NCI-H510A treated with DMSO at 0.1 percent for 48 hours (cell line): ENCODE measurements at regions not wholly inside any gene's neighbourhood (a gene's known extent, or its start where the extent isn't known, plus 50 kb on each side); places are given as distances from the start of the nearest gene placed in this dataset.
A peak's percentile ranks its signal among the peaks of the same experiment; 100 is the strongest.

Source experiments
- DNase-seq: peaks from one replicate; lab custom pipeline; 2025; lab: John Stamatoyannopoulos, UW

GRCh38 chr5:61784341-61784740 is 452.3 kb downstream of the ZSWIM6 start:
- no peak for DNase-seq

DNA sequence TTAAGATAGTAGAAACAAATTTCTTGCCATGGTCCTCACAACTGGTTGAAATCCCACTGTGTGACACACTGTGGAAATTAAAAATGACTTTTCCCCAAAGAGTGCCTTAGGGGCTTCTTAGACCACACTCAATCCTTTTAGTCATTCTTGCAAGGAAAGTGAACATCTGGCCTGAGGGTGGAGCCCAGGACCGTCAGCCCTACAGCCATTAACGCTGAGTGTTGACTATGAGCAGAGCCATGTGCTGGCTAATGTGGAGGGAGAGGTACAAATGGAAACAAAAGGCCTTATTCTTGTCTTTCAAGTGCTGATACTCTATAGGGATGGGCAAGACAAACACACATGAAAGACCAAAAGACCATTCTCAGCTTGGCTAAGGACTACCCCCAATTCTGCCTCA is 456.5 kb downstream of the ZSWIM6 start:
- DNase-seq, result no peak

DNA sequence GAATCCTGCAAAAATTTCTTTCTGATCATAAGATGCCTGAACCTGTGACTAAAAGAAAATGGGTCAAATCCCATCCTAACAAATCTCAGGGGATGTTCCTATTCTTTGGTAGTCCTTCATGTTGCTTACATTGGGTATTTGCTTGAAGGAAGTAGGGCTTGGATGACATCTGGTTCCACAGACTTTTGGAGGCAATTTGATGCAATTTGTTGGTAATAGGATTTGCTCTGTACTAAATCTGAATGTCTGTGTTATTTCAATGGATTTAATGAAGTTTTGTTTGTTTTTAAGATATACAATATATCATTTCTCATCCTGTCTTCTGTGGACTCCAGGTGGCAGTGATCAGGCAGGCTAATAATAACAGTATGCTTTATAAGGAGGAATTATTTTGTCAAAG is 457.9 kb downstream of the ZSWIM6 start:
- no peak for DNase-seq

- DNase-seq, result no peak
Observed at GRCh38 chr5:61790678-61791077, 458.6 kb downstream of the ZSWIM6 start.

DNA sequence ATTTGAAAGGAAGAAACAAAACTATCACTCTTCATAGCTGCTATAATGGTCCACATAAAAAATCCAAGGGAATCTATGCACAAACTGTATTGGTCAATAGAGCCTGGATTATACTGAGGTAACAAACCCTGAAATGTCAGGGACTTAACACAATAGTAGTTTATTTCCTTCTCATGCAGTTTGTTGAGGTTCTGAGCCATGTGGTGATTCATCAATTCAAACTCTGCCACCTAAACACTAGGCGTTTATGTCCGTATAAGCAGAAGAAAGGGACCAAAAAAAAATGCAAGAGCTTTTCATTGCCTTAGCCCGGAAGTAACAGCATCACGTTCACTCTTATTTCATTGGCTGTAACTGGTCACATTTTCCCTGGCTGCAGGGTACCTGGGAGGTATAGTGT is 464.7 kb downstream of the ZSWIM6 start:
- DNase-seq, result no peak

GRCh38 chr5:61800450-61800849 is 468.4 kb downstream of the ZSWIM6 start:
- DNase-seq, result no peak

DNA sequence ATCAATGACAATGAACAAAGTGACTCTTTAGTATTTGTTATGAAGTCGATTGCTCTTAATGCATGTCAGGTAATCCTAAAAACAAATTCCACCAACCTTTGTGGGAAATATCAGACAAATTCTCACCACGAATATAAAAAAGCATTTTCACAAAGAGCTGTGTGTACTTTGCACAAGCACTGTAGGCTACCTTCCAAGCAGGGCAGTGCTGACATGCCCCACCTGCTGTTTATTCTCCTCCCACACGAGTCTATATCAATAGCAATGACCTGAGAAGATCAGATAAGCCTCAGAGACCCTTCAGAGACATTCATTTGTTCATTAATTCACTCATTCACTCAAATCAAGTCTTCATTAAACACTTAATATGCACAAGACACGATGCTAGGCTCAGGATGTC is 469.1 kb downstream of the ZSWIM6 start:
- DNase-seq, result no peak

- DNase-seq, result no peak
Observed at GRCh38 chr5:61802456-61802855, 470.4 kb downstream of the ZSWIM6 start.

DNA sequence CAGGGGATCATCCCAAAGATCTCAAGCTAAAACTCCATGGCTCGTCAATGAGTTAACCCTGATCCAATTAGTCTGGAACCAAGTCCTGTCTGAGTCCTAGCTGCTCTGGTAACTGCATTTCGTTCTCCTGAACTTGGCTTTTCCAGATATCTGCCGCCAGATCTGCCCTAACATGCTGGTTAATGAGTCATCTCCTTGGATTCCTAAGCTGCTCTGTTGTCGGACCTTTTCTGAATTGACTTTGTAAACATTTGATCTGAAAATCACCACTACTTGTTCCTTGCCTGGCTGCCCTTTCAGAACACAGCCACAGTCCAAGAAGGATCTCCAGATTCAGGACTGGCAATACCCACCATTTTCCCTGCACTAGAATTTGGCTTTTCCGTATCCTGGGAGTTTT is 473.0 kb downstream of the ZSWIM6 start:
- DNase-seq, result no peak

GRCh38 chr5:61806491-61807020 is 474.5 kb downstream of the ZSWIM6 start:
- no peak for DNase-seq

GRCh38 chr5:61808091-61808490 is 476.0 kb downstream of the ZSWIM6 start:
- no peak for DNase-seq

DNA sequence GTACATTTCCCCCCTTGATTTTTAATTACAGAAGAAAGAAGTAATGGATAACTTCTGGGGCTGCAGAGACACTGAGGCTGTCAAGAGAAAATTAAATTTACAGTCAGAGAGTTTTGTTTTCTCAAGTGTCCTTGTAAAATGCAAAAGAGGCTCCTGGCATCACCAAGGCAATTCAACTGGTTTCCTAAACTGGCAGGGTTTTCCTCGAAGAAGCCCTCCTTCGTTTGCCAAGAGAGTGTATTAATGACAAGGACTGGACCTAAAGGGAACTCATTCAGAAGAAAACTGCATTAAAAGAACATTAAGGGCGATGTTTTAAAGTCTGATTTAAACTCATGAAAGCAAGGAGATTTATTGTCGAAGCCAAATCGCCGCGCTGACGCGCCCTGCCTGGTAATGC is 476.9 kb downstream of the ZSWIM6 start:
- DNase-seq, result no peak

- peak; percentile 72 for DNase-seq
Observed at GRCh38 chr5:61809651-61810050, 477.6 kb downstream of the ZSWIM6 start.

DNA sequence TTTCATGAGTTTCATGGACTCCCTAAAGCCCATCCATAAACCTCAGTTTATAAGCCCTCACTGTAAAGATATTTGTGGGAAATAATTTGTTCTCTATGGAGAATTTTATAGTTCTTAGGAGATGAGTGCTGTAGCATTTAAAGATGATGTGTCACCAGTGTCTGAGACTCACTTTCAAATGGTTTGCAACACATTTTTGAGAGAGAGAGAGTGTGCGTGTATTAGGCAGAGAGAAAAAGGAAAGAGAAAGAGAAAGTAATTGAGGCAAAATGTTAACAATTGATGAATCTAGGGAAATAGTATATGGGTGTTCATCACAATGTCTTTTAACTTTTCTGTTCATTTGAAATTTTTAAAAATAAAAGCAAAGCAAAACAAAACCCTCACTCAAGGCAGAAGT is 479.0 kb downstream of the ZSWIM6 start:
- no peak for DNase-seq

DNA sequence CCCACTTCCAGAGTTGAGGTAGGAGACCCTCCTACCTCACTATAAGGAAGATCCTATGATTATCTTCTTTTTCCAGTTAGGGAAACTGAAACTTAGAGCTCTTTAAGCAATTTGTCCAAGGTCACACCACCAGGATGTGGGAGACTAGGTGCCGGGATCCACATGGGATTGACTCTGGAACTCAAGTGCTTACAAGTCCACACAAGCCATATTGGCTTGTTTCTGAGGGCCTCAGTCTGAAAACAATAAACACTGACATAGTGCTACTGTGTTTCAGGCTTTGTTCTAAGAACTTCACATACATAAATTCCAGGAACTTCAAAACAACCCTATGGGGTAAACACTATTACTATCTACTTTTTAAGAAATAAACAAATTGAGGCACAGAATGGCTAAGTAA is 481.3 kb downstream of the ZSWIM6 start:
- DNase-seq, result no peak

DNA sequence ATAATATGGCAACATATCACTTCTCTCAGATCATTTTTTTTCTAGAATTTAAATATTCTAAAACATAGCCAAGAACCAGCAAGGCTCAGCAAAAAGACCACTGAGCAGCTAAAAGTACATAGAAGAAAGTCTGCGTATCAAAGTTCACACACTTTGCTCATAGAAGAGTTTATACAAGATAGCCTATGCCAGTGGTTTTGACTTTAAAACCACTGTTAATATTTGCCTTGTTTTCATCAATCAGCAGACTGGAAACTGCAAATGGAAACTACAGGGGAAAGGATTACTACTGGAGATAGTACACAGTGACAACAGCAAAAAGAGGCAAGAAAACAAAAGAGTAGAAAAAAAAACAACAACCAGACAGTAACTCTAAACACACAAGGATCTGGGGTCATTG is 483.3 kb downstream of the ZSWIM6 start:
- no peak for DNase-seq

DNA sequence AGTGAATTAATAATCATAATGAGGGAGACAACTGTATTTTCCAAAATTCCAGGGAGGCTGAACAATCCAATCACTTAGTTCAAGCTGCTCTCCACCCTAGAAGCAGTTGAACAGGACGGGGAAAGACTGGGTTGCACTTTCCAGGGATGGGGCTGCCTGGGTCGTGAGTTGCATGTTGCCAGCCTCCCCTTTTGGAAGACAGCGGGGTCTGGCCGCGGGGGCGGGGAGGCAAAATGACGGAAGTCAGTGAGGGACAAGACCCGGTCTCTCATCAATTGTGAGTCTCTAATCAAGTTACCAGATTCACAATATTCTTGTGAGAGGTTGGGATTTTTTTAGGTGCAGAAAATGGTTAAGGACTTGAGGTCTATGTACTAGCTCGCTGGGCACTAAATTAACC is 484.1 kb downstream of the ZSWIM6 start:
- DNase-seq, result no peak

DNA sequence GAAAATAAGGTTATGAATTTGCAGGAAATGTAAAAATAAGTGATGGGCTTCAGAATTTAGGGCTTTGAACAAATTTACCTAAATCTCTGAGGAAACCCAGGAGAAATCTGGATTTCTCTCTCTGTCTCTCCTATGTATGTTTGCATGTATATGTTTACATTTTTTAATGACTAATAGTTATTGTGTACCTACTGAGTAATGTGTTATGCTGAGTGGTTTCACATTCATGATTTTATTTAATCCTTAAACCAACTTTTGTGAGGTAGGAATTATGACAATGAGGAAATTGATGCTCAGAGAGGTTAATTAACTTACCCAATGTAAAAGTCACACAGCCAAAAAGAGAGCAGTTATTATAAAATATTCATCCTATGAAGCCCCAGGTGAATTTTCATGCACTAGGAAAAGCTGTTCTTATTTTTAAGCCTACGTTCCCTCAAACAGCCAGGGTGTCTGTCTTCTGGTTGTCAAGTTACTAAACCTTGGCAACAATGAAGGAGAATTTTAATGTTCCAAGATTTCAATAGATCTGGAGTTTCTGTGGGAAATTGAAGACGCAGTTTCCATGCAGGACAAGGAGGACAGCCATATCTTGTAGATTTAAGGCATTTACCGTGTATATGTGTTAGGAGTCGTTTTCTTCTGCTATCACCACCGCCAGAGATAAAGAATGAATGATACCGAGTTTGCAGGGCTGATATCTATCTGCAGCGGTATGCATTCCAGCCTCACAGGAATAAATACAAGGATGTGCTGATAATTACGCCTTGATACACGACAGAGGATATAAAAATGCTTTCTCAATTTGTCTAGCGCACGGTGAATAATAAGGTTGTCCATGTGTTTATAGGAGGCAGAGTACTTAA is 484.8 kb downstream of the ZSWIM6 start:
- no peak for DNase-seq

DNA sequence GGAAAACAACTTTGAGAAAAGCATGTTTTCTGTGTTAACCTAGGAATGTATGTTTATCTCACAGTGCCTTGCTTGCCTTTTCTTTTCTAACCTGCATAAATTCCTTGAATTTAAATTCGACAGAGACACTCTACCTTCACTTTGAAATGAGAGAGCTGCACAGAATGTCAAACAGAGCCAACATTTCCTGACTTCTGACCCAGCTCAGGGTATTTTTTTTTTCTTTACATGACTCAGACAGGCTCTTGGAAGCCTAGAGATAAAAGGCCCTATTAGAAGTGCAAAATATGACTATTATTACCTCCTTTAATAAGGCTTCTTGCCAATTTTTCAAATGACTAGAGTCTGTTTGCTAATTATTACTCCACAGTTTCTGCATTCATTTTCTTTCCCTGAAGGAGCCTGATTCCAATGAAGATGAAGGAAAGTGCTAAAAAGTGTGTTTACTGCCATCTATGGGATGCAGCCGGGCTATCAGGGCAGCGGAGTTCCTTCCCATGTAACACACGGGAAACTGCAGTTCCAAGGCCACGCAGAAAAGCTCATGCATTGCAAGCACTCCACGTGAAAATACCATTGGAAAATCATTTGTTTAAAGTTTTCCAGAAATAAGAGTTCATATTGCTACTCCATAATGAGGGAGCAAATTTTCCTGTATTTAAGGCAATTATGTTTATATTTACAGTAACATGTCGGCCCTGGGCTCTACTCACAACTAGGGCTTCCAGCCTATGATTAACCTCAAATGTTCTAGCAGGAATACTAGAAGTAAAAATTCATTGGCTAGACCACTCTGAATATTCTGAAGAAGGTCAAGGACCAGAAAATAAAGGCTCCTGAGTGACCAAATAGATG is 485.6 kb downstream of the ZSWIM6 start:
- DNase-seq, result no peak

GRCh38 chr5:61820836-61821235 is 485.2 kb upstream of the KIF2A start:
- no peak for DNase-seq

- no peak for DNase-seq
Observed at GRCh38 chr5:61821561-61821960, 484.4 kb upstream of the KIF2A start.

- DNase-seq, result no peak
Observed at GRCh38 chr5:61822584-61822983, 483.4 kb upstream of the KIF2A start.

DNA sequence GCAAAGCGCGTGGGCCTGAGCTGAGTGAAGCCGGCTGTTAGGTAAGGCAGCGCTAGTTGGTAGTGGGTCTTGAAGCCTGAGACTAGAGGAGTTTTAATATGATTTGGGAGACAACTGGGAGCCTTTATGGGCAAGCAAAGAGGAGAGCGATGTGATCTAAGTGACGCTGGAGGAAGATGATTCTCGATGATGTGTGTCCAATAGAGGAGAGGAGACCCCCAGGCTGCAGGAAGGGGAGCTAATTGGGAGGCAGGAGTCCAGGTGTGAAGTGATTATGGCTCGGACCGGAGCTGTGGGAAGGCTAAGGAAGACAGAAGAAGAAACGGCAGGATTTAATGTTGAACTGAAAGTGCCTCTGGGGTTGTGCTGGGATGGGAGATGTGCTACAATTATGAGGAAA is 482.9 kb upstream of the KIF2A start:
- no peak for DNase-seq
